ENCODE measurements at regions not wholly inside any gene's neighbourhood (a gene's known extent, or its start where the extent isn't known, plus 50 kb on each side); places are given as distances from the start of the nearest gene placed in this dataset.

DNA sequence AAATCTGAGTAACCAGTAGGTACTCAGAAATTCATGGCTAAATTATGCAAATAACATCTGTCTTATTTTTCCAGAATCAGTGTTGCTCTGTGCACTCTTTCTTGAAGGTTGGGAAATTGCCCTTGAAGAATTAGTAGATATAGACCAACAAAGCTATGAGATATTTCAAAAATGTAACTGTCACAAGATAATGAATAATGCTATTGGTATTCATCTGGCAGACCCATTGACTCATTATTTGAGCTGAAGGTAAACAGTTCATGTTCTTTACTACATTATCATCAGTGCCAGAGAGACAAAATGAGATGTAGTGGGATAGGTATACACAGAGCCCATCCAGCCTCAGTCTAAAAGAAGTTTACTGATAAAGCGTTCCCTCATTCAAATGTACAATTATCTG is 274.7 kb downstream of the CASP12 start:
- no peaks in the 10 kb centered on the region for H3K36me3 Mint-ChIP-seq
- no peaks in the 10 kb centered on the region for H3K9me3 Mint-ChIP-seq
- H3K4me1 Mint-ChIP-seq = peaks cover 11% of the 10 kb centered on the region
- no peak overlapping the region for H3K4me3 Mint-ChIP-seq
- H3K27me3 Mint-ChIP-seq = no peaks in the 10 kb centered on the region
- H3K27ac Mint-ChIP-seq = no peak overlapping the region

DNA sequence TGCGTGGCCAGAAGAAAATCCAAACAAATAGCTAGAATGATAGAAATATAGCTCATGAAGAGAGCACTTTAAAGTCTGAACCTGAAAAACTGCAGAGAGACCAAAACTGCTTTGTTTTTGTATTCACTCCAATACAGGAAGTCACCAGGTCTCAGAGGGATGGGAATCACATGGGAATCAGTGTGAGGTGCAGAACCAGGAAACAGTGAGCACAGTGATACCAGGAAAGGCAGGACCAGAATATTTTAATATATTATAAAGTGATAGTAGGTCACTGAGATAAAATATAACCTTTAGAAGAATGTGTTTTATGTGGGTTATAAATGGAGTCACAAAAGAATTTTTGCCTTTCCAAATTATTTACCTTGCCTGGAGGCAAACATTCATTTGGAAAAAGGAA is 277.3 kb downstream of the CASP12 start:
- Mint-ChIP-seq H3K36me3 (peaks cover 1% of the 10 kb centered on the region), H3K4me1 (peaks cover 11% of the 10 kb centered on the region), H3K9me3 (no peaks in the 10 kb centered on the region), H3K27me3 (no peaks in the 10 kb centered on the region), H3K27ac (no peak overlapping the region), H3K4me3 (no peak overlapping the region)

DNA sequence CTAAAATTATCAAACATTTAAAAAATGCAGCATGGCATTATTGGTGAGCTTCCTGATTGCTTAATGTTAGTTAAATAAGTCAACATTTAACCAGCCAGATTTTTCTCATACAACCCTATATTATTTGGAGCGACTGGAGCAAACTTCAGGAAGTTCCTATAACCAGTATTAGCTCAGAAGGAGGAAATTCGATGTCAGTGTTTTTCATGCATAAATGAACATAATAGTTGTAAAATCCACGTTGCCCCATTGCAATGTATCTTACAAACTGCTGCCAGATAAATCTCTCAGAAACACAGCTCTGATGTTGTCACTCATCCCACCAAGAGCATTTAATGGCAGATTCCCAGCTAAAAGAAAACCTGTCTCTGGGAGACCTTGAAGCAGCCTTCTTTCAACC is 278.5 kb downstream of the CASP12 start:
- Mint-ChIP-seq H3K9me3 (no peaks in the 10 kb centered on the region), H3K4me1 (peaks cover 11% of the 10 kb centered on the region), H3K27me3 (no peaks in the 10 kb centered on the region), H3K36me3 (peaks cover 1% of the 10 kb centered on the region), H3K27ac (no peak overlapping the region), H3K4me3 (no peak overlapping the region)

- Mint-ChIP-seq H3K4me1 (peaks cover 6% of the 10 kb centered on the region), H3K9me3 (no peaks in the 10 kb centered on the region), H3K27me3 (no peaks in the 10 kb centered on the region), H3K4me3 (no peak overlapping the region), H3K27ac (no peak overlapping the region), H3K36me3 (peaks cover 1% of the 10 kb centered on the region)
Measured at GRCh38 chr11:104618954-104619353, 279.3 kb downstream of the CASP12 start.

GRCh38 chr11:104614961-104615360 is 283.3 kb downstream of the CASP12 start:
- H3K27ac Mint-ChIP-seq = no peak overlapping the region
- H3K9me3 Mint-ChIP-seq = no peaks in the 10 kb centered on the region
- H3K27me3 Mint-ChIP-seq = no peaks in the 10 kb centered on the region
- H3K4me1 Mint-ChIP-seq = peaks cover 6% of the 10 kb centered on the region
- H3K4me3 Mint-ChIP-seq = no peak overlapping the region
- peaks cover 1% of the 10 kb centered on the region for H3K36me3 Mint-ChIP-seq

DNA sequence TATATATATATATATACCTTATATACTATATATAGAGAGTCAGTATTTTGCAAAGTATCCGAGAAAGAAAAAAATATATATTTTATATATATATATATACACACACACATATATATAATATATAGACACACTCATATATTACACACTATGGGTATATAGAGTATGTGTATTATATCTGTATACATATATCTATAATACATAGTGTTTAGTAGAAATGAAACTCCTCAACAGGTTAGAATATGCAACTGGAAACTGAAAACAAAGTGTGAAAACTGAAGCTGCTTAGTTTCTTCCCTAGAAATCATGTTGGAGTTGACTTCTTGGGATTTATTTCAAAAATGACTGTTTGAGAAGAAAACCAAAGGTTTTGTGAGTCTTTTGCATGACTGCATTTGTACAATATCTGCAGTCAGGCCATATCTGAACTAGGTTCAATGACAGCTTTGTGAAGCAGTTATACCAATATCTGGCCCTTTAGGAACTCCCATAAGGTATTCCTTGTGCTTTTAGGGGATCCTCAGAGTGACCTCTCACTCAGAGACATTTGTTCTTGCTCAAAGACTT is 284.1 kb downstream of the CASP12 start:
- Mint-ChIP-seq H3K27me3 (no peaks in the 10 kb centered on the region), H3K9me3 (no peaks in the 10 kb centered on the region), H3K36me3 (peaks cover 1% of the 10 kb centered on the region), H3K4me3 (no peak overlapping the region), H3K27ac (no peak overlapping the region), H3K4me1 (peaks cover 13% of the 10 kb centered on the region)

GRCh38 chr11:104610635-104611034 is 287.6 kb downstream of the CASP12 start:
- H3K4me3 Mint-ChIP-seq = no peak overlapping the region
- no peaks in the 10 kb centered on the region for H3K36me3 Mint-ChIP-seq
- H3K4me1 Mint-ChIP-seq = peaks cover 14% of the 10 kb centered on the region
- no peaks in the 10 kb centered on the region for H3K9me3 Mint-ChIP-seq
- H3K27me3 Mint-ChIP-seq = no peaks in the 10 kb centered on the region
- no peak overlapping the region for H3K27ac Mint-ChIP-seq

DNA sequence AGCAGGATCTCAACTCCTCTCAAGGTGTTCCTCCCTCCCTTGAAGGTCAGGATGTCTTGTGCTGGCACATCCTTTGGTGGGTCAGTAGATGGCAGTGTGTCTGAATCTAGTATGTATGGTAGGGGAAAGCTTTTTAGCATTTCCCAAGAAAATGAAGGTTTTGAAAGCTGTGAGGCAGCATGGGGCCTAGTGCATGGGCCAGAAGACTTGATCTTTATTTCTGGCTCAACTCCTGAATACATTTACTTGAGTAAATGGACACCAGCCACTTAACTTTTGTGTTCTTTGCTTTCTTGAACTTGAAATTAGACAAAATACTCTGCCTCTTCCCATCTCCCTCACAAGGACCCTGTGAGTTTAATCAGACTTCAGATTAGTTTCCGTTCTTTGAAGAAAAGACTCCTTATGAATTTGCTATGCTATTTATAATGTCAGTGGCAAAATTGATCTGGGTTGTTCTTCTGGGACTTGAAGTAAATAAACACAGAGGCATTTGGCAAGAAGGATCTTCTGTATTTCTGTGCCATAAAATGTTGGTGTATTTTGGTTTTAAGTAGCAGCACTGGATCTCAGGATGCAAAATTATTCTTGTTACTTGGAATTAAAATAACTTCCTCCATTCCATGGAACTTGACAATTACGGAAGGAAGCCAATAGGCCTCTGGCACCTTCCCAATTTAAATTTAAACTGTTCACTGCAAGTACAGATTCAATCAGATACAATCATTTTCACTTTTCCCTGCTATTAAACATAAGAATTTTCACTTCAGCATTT is 288.8 kb downstream of the CASP12 start:
- Mint-ChIP-seq H3K27ac (no peak overlapping the region), H3K9me3 (no peaks in the 10 kb centered on the region), H3K27me3 (no peaks in the 10 kb centered on the region), H3K4me3 (no peak overlapping the region), H3K4me1 (peaks cover 14% of the 10 kb centered on the region), H3K36me3 (no peaks in the 10 kb centered on the region)

DNA sequence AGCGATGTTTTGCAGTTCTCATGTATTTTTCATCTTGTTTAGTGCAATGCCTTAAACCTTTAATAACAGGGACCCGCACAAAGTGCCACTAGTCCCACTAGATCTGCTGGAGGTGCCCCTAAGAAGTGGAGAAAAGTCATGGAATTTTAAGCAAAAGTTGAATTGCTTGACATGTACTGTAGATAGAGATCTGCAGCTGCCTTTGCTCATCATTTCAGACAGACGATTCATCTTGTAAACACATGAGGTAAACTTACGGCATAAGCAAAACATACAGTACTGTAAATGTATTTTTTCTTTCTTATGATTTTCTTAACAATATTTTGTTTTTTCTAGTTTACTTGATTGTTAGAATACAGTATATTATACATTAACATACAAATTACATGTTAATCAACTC is 295.6 kb downstream of the CASP12 start:
- H3K27me3 Mint-ChIP-seq = peaks cover 1% of the 10 kb centered on the region
- H3K27ac Mint-ChIP-seq = no peak overlapping the region
- no peak overlapping the region for H3K4me3 Mint-ChIP-seq
- no peaks in the 10 kb centered on the region for H3K4me1 Mint-ChIP-seq
- no peaks in the 10 kb centered on the region for H3K9me3 Mint-ChIP-seq
- H3K36me3 Mint-ChIP-seq = no peaks in the 10 kb centered on the region

- no peaks in the 10 kb centered on the region for H3K9me3 Mint-ChIP-seq
- no peak overlapping the region for H3K27ac Mint-ChIP-seq
- peaks cover 4% of the 10 kb centered on the region for H3K27me3 Mint-ChIP-seq
- no peaks in the 10 kb centered on the region for H3K4me1 Mint-ChIP-seq
- no peak overlapping the region for H3K4me3 Mint-ChIP-seq
- H3K36me3 Mint-ChIP-seq = no peaks in the 10 kb centered on the region
Measured at GRCh38 chr11:104594228-104594958, 303.9 kb downstream of the CASP12 start.

GRCh38 chr11:104588970-104589369 is 309.3 kb downstream of the CASP12 start:
- no peaks in the 10 kb centered on the region for H3K4me1 Mint-ChIP-seq
- H3K27ac Mint-ChIP-seq = no peak overlapping the region
- no peak overlapping the region for H3K4me3 Mint-ChIP-seq
- no peaks in the 10 kb centered on the region for H3K9me3 Mint-ChIP-seq
- H3K27me3 Mint-ChIP-seq = peaks cover 4% of the 10 kb centered on the region
- H3K36me3 Mint-ChIP-seq = no peaks in the 10 kb centered on the region

DNA sequence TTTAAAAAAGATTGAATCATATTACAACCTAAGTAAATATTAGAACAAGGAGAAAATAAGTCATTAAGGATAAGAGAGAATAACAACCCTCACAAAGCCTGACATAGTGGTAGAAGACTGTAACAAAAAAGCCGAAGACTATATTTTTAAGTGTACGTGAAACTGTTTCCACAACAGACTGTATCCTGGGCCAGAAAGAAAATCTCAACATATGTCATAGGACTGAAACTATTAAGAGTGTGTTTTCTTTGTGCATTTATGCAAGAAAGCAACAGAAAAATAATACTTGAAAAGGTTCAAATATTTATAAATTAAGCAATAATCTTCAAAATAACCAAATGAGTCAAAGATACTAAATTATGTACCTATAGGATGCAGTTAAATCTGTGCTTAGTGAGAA is 309.8 kb downstream of the CASP12 start:
- Mint-ChIP-seq H3K27me3 (peaks cover 8% of the 10 kb centered on the region), H3K9me3 (no peaks in the 10 kb centered on the region), H3K27ac (no peak overlapping the region), H3K4me1 (no peaks in the 10 kb centered on the region), H3K36me3 (no peaks in the 10 kb centered on the region), H3K4me3 (no peak overlapping the region)

DNA sequence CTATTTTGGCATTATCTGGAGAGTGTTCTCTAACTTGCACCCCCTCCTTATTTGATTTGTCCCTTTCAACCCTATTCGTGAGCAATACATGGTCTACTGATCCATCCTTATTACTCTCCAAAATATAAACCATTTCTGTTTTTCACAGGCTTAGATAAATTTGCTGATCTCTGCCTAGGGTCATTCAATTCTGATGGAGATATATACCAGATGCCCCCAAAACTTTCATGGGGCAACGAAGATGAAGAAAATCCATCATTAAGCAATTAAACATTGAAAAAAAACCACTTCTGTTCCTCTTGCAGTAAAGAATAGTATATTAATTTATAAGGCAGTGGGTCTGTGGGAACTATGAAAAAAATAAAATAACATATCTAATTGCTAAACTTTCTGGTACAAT is 313.4 kb downstream of the CASP12 start:
- H3K27ac Mint-ChIP-seq = no peak overlapping the region
- no peaks in the 10 kb centered on the region for H3K9me3 Mint-ChIP-seq
- no peaks in the 10 kb centered on the region for H3K4me1 Mint-ChIP-seq
- H3K4me3 Mint-ChIP-seq = no peak overlapping the region
- peaks cover 10% of the 10 kb centered on the region for H3K27me3 Mint-ChIP-seq
- H3K36me3 Mint-ChIP-seq = no peaks in the 10 kb centered on the region

GRCh38 chr11:104583857-104584256 is 314.4 kb downstream of the CASP12 start:
- no peaks in the 10 kb centered on the region for H3K4me1 Mint-ChIP-seq
- H3K9me3 Mint-ChIP-seq = no peaks in the 10 kb centered on the region
- no peak overlapping the region for H3K4me3 Mint-ChIP-seq
- H3K27ac Mint-ChIP-seq = no peak overlapping the region
- peaks cover 2% of the 10 kb centered on the region for H3K36me3 Mint-ChIP-seq
- peaks cover 10% of the 10 kb centered on the region for H3K27me3 Mint-ChIP-seq

- Mint-ChIP-seq H3K4me1 (no peaks in the 10 kb centered on the region), H3K27ac (no peak overlapping the region), H3K4me3 (no peak overlapping the region), H3K9me3 (no peaks in the 10 kb centered on the region), H3K27me3 (peaks cover 10% of the 10 kb centered on the region), H3K36me3 (peaks cover 2% of the 10 kb centered on the region)
Measured at GRCh38 chr11:104582431-104582830, 315.8 kb downstream of the CASP12 start.

DNA sequence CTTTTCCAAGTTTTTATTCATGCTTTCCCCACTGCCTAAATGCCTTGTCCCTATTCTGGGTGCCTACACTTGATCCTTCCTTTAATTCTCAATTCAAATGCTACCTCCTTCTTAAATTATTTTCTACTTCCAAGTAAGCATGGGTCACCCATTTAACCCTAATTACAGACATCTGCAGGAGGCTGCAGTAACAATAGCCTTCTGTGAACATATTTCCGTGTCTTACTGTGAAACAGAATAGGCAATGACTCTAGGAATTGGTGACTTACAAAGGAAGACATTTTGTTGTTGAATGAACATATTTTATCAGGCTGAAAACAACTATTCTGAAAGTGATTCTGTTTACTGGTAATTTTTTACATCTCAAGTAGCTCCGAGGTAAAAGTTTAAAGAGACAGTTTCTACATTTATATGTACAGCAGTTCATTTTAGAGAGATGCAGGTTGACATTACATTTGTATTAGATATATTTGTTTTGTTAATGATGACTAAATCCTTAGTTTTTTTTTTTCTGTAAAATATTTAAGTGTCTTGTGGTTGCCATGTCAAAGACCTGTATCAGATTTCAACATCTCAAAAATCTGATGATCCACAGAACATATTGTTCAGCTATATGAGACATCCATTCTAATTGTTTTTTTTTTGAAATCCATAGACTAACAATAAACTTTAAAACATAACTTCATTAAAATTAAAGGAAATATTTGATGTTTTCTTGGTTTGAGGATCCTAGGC is 316.8 kb downstream of the CASP12 start:
- Mint-ChIP-seq H3K4me1 (no peaks in the 10 kb centered on the region), H3K27me3 (peaks cover 10% of the 10 kb centered on the region), H3K4me3 (no peak overlapping the region), H3K9me3 (no peaks in the 10 kb centered on the region), H3K27ac (no peak overlapping the region), H3K36me3 (peaks cover 2% of the 10 kb centered on the region)
